ENCODE measurements at regions not wholly inside any gene's neighbourhood (a gene's known extent, or its start where the extent isn't known, plus 50 kb on each side); places are given as distances from the start of the nearest gene placed in this dataset.
"Not testable (repeated sequence)": the region's sequence is repeated elsewhere in the genome, so short reads cannot be mapped to it uniquely, and the experiment has no call there.

GRCh38 chr15:66884661-66885237 lies 180.7 kb upstream of the SMAD3 start:
- no peak for DNase-seq

- DNase-seq, result no peak
These were observed 180.0 kb upstream of the SMAD3 start for GRCh38 chr15:66885281-66885915.

- DNase-seq, result no peak
These were observed 179.1 kb upstream of the SMAD3 start for GRCh38 chr15:66886241-66886675.

GRCh38 chr15:66886686-66887273 lies 178.6 kb upstream of the SMAD3 start:
- DNase-seq, result no peak

GRCh38 chr15:66889298-66889697 lies 176.1 kb upstream of the SMAD3 start:
- DNase-seq, result not testable (repeated sequence)

- no peak for DNase-seq
These were observed 173.6 kb upstream of the SMAD3 start for GRCh38 chr15:66891776-66892175.

GRCh38 chr15:66893294-66893693 lies 172.1 kb upstream of the SMAD3 start:
- DNase-seq, result no peak

GRCh38 chr15:66894363-66894762 lies 171.0 kb upstream of the SMAD3 start:
- DNase-seq, result no peak

GRCh38 chr15:66894986-66895780 lies 170.2 kb upstream of the SMAD3 start:
- no peak for DNase-seq

- no peak for DNase-seq
These were observed 169.5 kb upstream of the SMAD3 start for GRCh38 chr15:66895794-66896453.

- no peak for DNase-seq
These were observed 168.8 kb upstream of the SMAD3 start for GRCh38 chr15:66896611-66897010.

GRCh38 chr15:66897416-66897815 lies 168.0 kb upstream of the SMAD3 start:
- no peak for DNase-seq

GRCh38 chr15:66897971-66898370 lies 167.4 kb upstream of the SMAD3 start:
- no peak for DNase-seq

- no peak for DNase-seq
These were observed 166.6 kb upstream of the SMAD3 start for GRCh38 chr15:66898656-66899386.

GRCh38 chr15:66899555-66900350 lies 165.6 kb upstream of the SMAD3 start:
- no peak for DNase-seq

GRCh38 chr15:66900586-66901310 lies 164.7 kb upstream of the SMAD3 start:
- DNase-seq, result no peak

- DNase-seq, result no peak
These were observed 163.9 kb upstream of the SMAD3 start for GRCh38 chr15:66901336-66902100.

GRCh38 chr15:66905185-66905584 lies 160.2 kb upstream of the SMAD3 start:
- DNase-seq, result no peak

- no peak for DNase-seq
These were observed 159.4 kb upstream of the SMAD3 start for GRCh38 chr15:66905954-66906353.

Measured in SHP77 treated with DMSO at 0.1 percent for 48 hours (cell line).